Esophagus muscularis mucosa (tissue), 4 donors: ENCODE measurements at regions not wholly inside any gene's neighbourhood (a gene's known extent, or its start where the extent isn't known, plus 50 kb on each side); places are given as distances from the start of the nearest gene placed in this dataset.
"Not testable (repeated sequence)": the region's sequence is repeated elsewhere in the genome, so short reads cannot be mapped to it uniquely, and the experiment has no call there.

ENCODE experiments used
- DNase-seq: peaks from one replicate; pipeline ENCODE4 v3.0.0-alpha.2; 2017; ENCODE audit errors: extremely low spot score
- H3K27ac ChIP-seq, 4 donors: fragments of 200-600 bp; sonication (generic); replicated peaks in 1 of 4; 1 replicate in 3 of 4; 2 replicates in 1 of 4; pipeline ENCODE4 v1.5.1; 2016 to 2019; ENCODE audit warnings: mild to moderate bottlenecking in 1 of 4
- H3K27me3 ChIP-seq, 4 donors: fragments of 200-600 bp; sonication (generic); one replicate each; pipeline versions ENCODE4 v1.5.1 to v1.6.0; 2016 to 2019
- H3K36me3 ChIP-seq, 4 donors: fragments of 200-600 bp; sonication (generic); one replicate each; pipeline ENCODE4 v1.5.1; 2016 to 2019
- H3K4me1 ChIP-seq, 4 donors: fragments of 200-600 bp; sonication (generic); one replicate each; pipeline ENCODE4 v1.5.1; 2016 to 2019
- H3K4me3 ChIP-seq, 4 donors: fragments of 200-600 bp; sonication (generic); 1 replicate in 2 of 4; 2 replicates in 2 of 4; pipeline ENCODE4 v1.5.1; 2016 to 2019; ENCODE audit warnings: mild to moderate bottlenecking in 4 of 4, moderate library complexity in 1 of 4
- H3K9me3 ChIP-seq, 4 donors: fragments of 200-600 bp; sonication (generic); 1 replicate in 3 of 4; 2 replicates in 1 of 4; pipeline ENCODE4 v1.5.1; 2016 to 2019
- CTCF ChIP-seq, 3 experiments: fragments of 200-600 bp in 2 of 3; fragments of 450-650 bp in 1 of 3; sonication (generic) in 2 of 3; IDR thresholded peaks; one replicate each; pipeline ENCODE4 v1.5.1; 2017 to 2019; ENCODE audit warnings: antibody characterized with exemption in 3 of 3, mild to moderate bottlenecking in 2 of 3, moderate library complexity in 1 of 3
- EP300 ChIP-seq: sonication (generic); formaldehyde crosslinking; IDR thresholded peaks from one replicate; pipeline ENCODE4 v1.6.1; 2017; ENCODE audit warnings: antibody characterized with exemption
- POLR2A ChIP-seq: fragments of 450-650 bp; IDR thresholded peaks from one replicate; pipeline ENCODE4 v1.6.1; 2017; ENCODE audit warnings: antibody characterized with exemption, moderate library complexity, mild to moderate bottlenecking, low read depth
- POLR2AphosphoS5 ChIP-seq, 2 donors: sonication (generic); formaldehyde crosslinking; IDR thresholded peaks; one replicate each; pipeline ENCODE4 v1.6.1; 2017; ENCODE audit warnings: antibody characterized with exemption in 2 of 2
- WGBS: methylation state at CpG from one replicate; pipeline ENCODE4 v1.1.5; 2018; 5-methylcytosine and 5-hydroxymethylcytosine counted together
- intact Hi-C: fragments of 100-400 bp; cut with DNase I; formaldehyde crosslinking; loops from one replicate; pipeline ENCODE4 v1.15.1; 2023

- Histone ChIP-seq H3K4me1 (no peaks in the 10 kb centered on the region), H3K27me3 (no peaks in the 10 kb centered on the region), H3K4me3 (no peak overlapping the region), H3K9me3 (no peaks in the 10 kb centered on the region), H3K27ac (no peak overlapping the region), H3K36me3 (no peaks in the 10 kb centered on the region)
- intact Hi-C loops, result no loop called here
- DNase-seq, result peak; percentile 55
- WGBS, result 100% methylated on average over 2 of the region's 5 CpGs
- TF ChIP-seq POLR2AphosphoS5 (IDR thresholded peaks at IDR 0.05) (no peak), POLR2A (no peak), CTCF (IDR thresholded peaks at IDR 0.05) (no peak), EP300 (no peak)
These were observed 282.6 kb upstream of the EYS start for GRCh38 chr6:65989676-65990075.

DNA sequence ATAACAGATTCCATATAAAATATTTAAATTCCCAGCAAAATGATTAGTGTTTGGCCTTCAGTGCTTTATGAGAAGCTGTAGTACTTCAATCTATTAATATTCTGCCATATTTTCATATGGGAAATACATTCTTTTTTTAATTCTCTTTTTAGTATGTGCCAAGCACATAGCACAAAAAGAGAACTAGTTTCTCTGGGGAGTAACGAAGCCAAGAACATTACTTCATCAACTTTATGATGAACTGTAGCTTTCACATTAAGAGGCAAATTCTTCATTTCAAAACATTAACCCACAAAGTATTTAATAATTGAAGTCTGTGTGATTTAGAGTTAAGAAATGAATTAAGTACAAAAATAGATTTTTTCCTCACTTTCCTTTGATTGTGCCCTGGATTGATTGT is 281.0 kb upstream of the EYS start:
- intact Hi-C loops, result no loop called here
- Histone ChIP-seq H3K36me3 (no peaks in the 10 kb centered on the region), H3K9me3 (no peaks in the 10 kb centered on the region), H3K4me1 (no peaks in the 10 kb centered on the region), H3K4me3 (no peak overlapping the region), H3K27ac (no peak overlapping the region), H3K27me3 (no peaks in the 10 kb centered on the region)
- DNase-seq, result no peak
- 33% methylated on average over 1 of the region's 1 CpG for WGBS
- no peak for TF ChIP-seq POLR2AphosphoS5 (IDR thresholded peaks at IDR 0.05)
- no peak for TF ChIP-seq CTCF (IDR thresholded peaks at IDR 0.05)
- TF ChIP-seq POLR2A, result no peak
- TF ChIP-seq EP300, result no peak

- DNase-seq, result no peak
- intact Hi-C loops, result no loop called here
- Histone ChIP-seq H3K27me3 (no peaks in the 10 kb centered on the region), H3K4me3 (no peak overlapping the region), H3K9me3 (no peaks in the 10 kb centered on the region), H3K27ac (no peak overlapping the region), H3K36me3 (no peaks in the 10 kb centered on the region), H3K4me1 (no peaks in the 10 kb centered on the region)
- WGBS, result 74% methylated on average over 2 of the region's 2 CpGs
- TF ChIP-seq POLR2A (no peak), CTCF (IDR thresholded peaks at IDR 0.05) (no peak), EP300 (no peak), POLR2AphosphoS5 (IDR thresholded peaks at IDR 0.05) (no peak)
These were observed 277.1 kb upstream of the EYS start for GRCh38 chr6:65984089-65984488.

- no peak for TF ChIP-seq CTCF (IDR thresholded peaks at IDR 0.05)
- no peak for TF ChIP-seq POLR2AphosphoS5 (IDR thresholded peaks at IDR 0.05)
- TF ChIP-seq EP300, result no peak
- no peak for TF ChIP-seq POLR2A
- no peaks in the 10 kb centered on the region for H3K4me1 ChIP-seq
These were observed 272.1 kb upstream of the EYS start for GRCh38 chr6:65979120-65979519.

DNA sequence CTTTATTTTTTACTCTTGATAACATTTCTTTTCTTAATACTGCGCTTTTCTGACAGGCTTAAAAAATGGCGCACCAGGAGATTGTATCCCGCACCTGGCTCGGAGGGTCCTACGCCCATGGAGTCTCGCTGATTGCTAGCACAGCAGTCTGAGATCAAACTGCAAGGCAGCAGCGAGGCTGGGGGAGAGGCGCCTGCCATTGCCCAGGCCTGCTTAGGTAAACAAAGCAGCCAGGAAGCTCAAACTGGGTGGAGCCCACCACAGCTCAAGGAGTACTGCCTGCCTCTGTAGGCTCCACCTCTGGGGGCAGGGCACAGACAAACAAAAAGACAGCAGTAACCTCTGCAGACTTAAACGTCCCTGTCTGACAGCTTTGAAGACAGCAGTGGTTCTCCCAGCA is 264.2 kb upstream of the EYS start:
- WGBS, result 96% methylated on average over 8 of the region's 9 CpGs
- H3K36me3 ChIP-seq, intact Hi-C loops, H3K27ac ChIP-seq, H3K27me3 ChIP-seq, H3K9me3 ChIP-seq, DNase-seq, H3K4me1 ChIP-seq, H3K4me3 ChIP-seq: not testable (repeated sequence)

More at GRCh38 chr6:65979120-65979519, 272.1 kb upstream of the EYS start:
- no peak for DNase-seq
- intact Hi-C loops, result no loop called here
- H3K36me3 ChIP-seq, result no peaks in the 10 kb centered on the region
- H3K27me3 ChIP-seq, result no peaks in the 10 kb centered on the region
- WGBS, result 68% methylated on average over 2 of the region's 2 CpGs
- H3K4me3 ChIP-seq, result no peak overlapping the region
- H3K27ac ChIP-seq, result no peak overlapping the region
- peaks cover 0 to 4% (median 0%) of the 10 kb centered on the region in 4 donors for H3K9me3 ChIP-seq
